Aorta (tissue), 5 donors: ENCODE measurements at regions not wholly inside any gene's neighbourhood (a gene's known extent, or its start where the extent isn't known, plus 50 kb on each side); places are given as distances from the start of the nearest gene placed in this dataset.

ENCODE experiments used
- ATAC-seq: fragments of 200-7000 bp; cut with Tn5 transposase; one replicate; pipeline ENCODE4 v1.9.1; 2022; ENCODE audit warnings: moderate library complexity; ENCODE audit not compliant: low FRiP score
- DNase-seq, 2 donors: peaks; one replicate each; pipeline ENCODE4 v3.0.0-alpha.2; 2020
- H3K27ac ChIP-seq, 2 donors: one replicate each; pipeline ENCODE4 v1.5.1; 2013; ENCODE audit warnings: low read length in 2 of 2, mild to moderate bottlenecking in 2 of 2, moderate library complexity in 2 of 2, control low read depth in 1 of 2, inconsistent platforms in 1 of 2, low read depth in 1 of 2
- H3K27me3 ChIP-seq, 2 donors: one replicate each; pipeline ENCODE4 v1.6.1; 2013; ENCODE audit warnings: control low read depth in 1 of 2, low read length in 1 of 2, mild to moderate bottlenecking in 1 of 2, moderate library complexity in 1 of 2; ENCODE audit not compliant: insufficient read depth in 2 of 2, control insufficient read depth in 1 of 2
- H3K36me3 ChIP-seq, 2 donors: one replicate each; pipeline ENCODE4 v1.6.1; 2013; ENCODE audit warnings: control low read depth in 1 of 2, low read length in 1 of 2, mild to moderate bottlenecking in 1 of 2; ENCODE audit not compliant: insufficient read depth in 2 of 2, control insufficient read depth in 1 of 2
- H3K4me1 ChIP-seq, 2 donors: one replicate each; pipeline ENCODE4 v1.6.1; 2013; ENCODE audit warnings: low read length in 2 of 2, control low read depth in 1 of 2, mild to moderate bottlenecking in 1 of 2, moderate library complexity in 1 of 2; ENCODE audit not compliant: insufficient read depth in 2 of 2, control insufficient read depth in 1 of 2
- H3K4me3 ChIP-seq, 2 donors: one replicate each; pipeline ENCODE4 v1.5.1; 2013; ENCODE audit warnings: low read length in 2 of 2, control low read depth in 1 of 2, mild to moderate bottlenecking in 1 of 2
- H3K9me3 ChIP-seq: one replicate; pipeline ENCODE4 v1.6.1; 2013; ENCODE audit warnings: mild to moderate bottlenecking, low read length; ENCODE audit not compliant: control insufficient read depth
- WGBS, 2 donors: extraction: QIAGEN DNeasy Blood & Tissue Kit; methylation state at CpG; one replicate each; pipeline ENCODE4 v1.1.7; 2013; 5-methylcytosine and 5-hydroxymethylcytosine counted together
- intact Hi-C, 2 donors: fragments of 100-400 bp; cut with DNase I; formaldehyde crosslinking; loops; one replicate each; pipeline versions ENCODE4 v1.14.2 to v1.15.0; 2022
- donor health status: healthy with polysubstance abuse.
- donor health status: Bipolar disorder and iron deficiency.
- donor health status: DM: no; HTN: no; CAD: no.
- donor health status: DM: no; HTN: no; CAD: no.
- donor health status: DM: yes; HTN: yes; CAD: no.

GRCh38 chr5:74094096-74094781 is 468.2 kb downstream of the ARHGEF28 start:
- Histone ChIP-seq H3K9me3 (no peaks in the 10 kb centered on the region), H3K4me1 (peaks cover 0 to 7% of the 10 kb centered on the region in 2 donors), H3K4me3 (no peak overlapping the region), H3K36me3 (no peaks in the 10 kb centered on the region), H3K27me3 (no peaks in the 10 kb centered on the region), H3K27ac (no peak overlapping the region)
- no peak for ATAC-seq
- intact Hi-C loops: no loop called here
- DNase-seq: no peak
- WGBS, 2 donors: 8 to 32% methylated on average over 5 of the region's 5 CpGs

DNA sequence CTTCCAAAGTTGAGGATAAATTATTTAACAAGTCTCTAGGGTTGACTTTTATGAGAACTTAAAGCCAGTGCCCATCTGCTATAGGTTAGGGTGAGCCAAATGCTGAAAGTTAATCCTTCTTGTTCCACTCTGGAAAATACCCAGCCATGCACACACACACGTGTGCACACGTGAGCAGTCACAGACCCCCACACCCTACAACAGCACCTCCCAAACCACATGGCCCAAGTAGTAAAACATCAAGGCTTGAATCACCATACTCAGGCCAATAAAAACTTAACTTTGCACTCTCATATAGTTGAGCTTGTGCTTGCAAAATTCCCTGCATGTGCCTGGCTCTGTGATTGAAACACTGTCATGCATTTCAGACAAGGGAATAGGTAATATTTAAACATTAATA is 467.6 kb downstream of the ARHGEF28 start:
- Histone ChIP-seq H3K27ac (no peak overlapping the region), H3K9me3 (no peaks in the 10 kb centered on the region), H3K4me1 (peaks cover 0 to 7% of the 10 kb centered on the region in 2 donors), H3K36me3 (no peaks in the 10 kb centered on the region), H3K4me3 (no peak overlapping the region), H3K27me3 (no peaks in the 10 kb centered on the region)
- intact Hi-C loops: no loop called here
- no peak for ATAC-seq
- 10 to 12% methylated on average over 2 of the region's 2 CpGs for WGBS, 2 donors
- no peak for DNase-seq

DNA sequence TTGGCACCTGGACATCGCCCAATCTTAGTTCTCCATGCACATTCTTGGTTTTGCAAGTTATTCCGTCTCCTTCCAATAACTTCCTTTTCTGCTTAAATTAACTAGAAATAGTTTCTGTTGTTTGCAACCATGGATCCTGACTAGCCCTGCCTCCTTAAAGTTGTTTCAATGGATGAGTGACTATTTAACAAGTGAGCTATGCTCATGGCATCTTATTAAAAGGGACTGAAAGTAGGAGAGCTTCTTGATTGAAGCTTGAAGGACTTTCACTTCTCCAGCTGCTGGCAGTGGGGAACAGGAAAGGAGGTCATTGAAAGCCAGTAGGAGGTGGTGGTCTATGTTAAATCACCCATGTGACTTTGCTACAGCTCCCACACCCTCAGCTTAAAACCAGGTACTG is 466.8 kb downstream of the ARHGEF28 start:
- Histone ChIP-seq H3K4me3 (no peak overlapping the region), H3K27ac (no peak overlapping the region), H3K36me3 (no peaks in the 10 kb centered on the region), H3K9me3 (no peaks in the 10 kb centered on the region), H3K4me1 (peaks cover 0 to 7% of the 10 kb centered on the region in 2 donors), H3K27me3 (no peaks in the 10 kb centered on the region)
- ATAC-seq: no peak
- no peak for DNase-seq
- 94 to 97% methylated on average over 2 of the region's 2 CpGs for WGBS, 2 donors
- intact Hi-C loops: no loop called here

DNA sequence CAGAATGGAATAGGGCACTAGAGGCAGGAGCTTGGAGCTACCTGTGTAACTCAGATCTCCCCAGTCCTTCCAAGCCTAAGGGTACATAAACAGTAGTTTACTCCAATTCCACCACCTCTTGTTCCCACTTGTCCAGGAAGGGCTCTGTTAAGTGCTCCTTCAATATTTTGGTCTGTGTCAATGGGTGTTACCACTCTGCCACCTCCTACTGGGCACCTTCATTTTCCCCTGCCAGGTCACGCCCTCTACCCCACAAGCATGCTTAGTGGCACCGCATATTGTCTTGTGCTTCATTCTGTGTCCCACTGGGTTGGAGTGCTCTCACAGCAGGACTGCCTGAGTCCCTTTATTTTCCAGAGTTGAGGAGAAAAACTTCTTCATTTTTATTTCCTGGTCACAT is 459.8 kb downstream of the ARHGEF28 start:
- Histone ChIP-seq H3K4me1 (no peaks in the 10 kb centered on the region), H3K36me3 (no peaks in the 10 kb centered on the region), H3K4me3 (no peak overlapping the region), H3K9me3 (no peaks in the 10 kb centered on the region), H3K27ac (no peak overlapping the region), H3K27me3 (no peaks in the 10 kb centered on the region)
- ATAC-seq: no peak
- WGBS, 2 donors: 95 to 98% methylated on average over 2 of the region's 2 CpGs
- intact Hi-C loops: no loop called here
- DNase-seq: no peak

DNA sequence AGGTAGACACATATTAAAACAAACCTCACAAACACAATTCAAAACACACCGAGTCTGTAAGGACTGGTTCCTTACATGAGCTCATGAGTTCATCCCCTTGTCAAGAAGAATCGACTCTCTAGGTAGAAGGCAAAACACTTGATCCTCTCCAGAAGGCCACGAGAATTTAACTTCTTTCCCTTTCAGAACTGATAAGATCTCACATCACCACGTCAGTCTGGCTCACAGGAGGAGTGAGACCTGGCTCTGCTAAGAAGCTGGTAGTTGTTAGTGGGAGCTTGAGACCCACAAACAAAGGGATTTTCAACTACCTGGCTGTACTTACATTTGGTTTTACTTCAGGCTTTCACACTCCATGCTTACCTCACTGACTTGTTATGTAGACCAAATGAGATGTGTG is 459.2 kb downstream of the ARHGEF28 start:
- DNase-seq (no peak), ATAC-seq (no peak)
- Histone ChIP-seq H3K36me3 (no peaks in the 10 kb centered on the region), H3K27me3 (no peaks in the 10 kb centered on the region), H3K4me3 (no peak overlapping the region), H3K27ac (no peak overlapping the region), H3K9me3 (no peaks in the 10 kb centered on the region), H3K4me1 (no peaks in the 10 kb centered on the region)
- intact Hi-C loops: no loop called here
- WGBS, 2 donors: 69 to 70% methylated on average over 4 of the region's 4 CpGs

GRCh38 chr5:74083096-74083791 is 457.2 kb downstream of the ARHGEF28 start:
- Histone ChIP-seq H3K4me3 (no peak overlapping the region), H3K4me1 (no peaks in the 10 kb centered on the region), H3K36me3 (no peaks in the 10 kb centered on the region), H3K27me3 (no peaks in the 10 kb centered on the region), H3K9me3 (no peaks in the 10 kb centered on the region), H3K27ac (no peak overlapping the region)
- DNase-seq (no peak), ATAC-seq (no peak)
- intact Hi-C loops: no loop called here
- 66 to 78% methylated on average over 3 of the region's 3 CpGs for WGBS, 2 donors

DNA sequence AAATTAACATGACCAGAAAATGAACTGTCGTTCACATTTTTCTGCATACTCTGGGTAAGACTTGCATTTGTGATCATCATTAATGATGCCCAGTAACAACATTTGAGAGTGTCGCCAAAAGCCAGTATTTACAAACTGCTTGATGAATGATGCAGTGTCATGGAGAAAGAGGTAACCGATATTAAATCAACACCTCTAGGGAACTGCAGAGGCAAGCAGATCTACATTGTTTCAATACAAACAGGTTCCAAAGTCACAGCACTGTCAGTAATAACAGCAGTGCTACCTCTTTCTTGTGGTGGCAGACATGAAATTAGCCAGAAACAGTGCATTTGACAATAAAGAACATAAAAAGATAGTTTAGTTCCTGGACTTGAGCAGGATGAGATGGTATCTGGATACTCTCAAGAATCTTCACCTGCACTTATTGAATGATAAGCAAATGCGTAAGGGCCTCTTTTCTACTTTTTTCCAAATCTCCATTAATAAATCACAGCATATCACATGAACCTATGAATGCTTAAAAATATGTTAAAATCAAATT is 456.6 kb downstream of the ARHGEF28 start:
- Histone ChIP-seq H3K36me3 (no peaks in the 10 kb centered on the region), H3K4me3 (no peak overlapping the region), H3K4me1 (no peaks in the 10 kb centered on the region), H3K27ac (no peak overlapping the region), H3K9me3 (no peaks in the 10 kb centered on the region), H3K27me3 (no peaks in the 10 kb centered on the region)
- intact Hi-C loops: no loop called here
- DNase-seq (no peak), ATAC-seq (no peak)
- WGBS, 2 donors: 95 to 96% methylated on average over 4 of the region's 4 CpGs

DNA sequence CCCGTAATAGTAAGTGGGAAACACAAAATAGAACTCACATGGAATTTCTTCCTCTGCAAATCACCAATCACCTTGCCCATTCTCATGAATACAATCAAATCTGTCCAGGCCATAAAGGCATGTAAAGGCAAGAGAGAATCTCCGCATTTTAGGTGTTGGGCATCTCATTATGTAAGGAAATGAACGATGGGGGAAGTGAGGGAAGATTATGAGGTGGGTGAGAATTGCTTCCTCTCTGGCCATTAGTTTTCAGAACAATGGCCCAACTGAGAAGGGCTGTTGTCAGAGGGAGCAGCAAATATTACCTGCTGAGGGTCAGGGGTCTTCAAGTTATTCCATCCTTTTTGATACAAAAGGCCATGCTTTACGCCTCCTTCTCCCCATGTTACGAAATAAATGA is 455.1 kb downstream of the ARHGEF28 start:
- intact Hi-C loops: no loop called here
- ATAC-seq: no peak
- no peak for DNase-seq

More for the DNA sequence above, 455.1 kb downstream of the ARHGEF28 start:
- Histone ChIP-seq H3K27ac (no peak overlapping the region), H3K4me3 (no peak overlapping the region), H3K27me3 (no peaks in the 10 kb centered on the region), H3K4me1 (no peaks in the 10 kb centered on the region), H3K9me3 (no peaks in the 10 kb centered on the region), H3K36me3 (no peaks in the 10 kb centered on the region)
- 76 to 87% methylated on average over 5 of the region's 5 CpGs for WGBS, 2 donors
